Keratinocyte (primary cell): ENCODE measurements at regions not wholly inside any gene's neighbourhood (a gene's known extent, or its start where the extent isn't known, plus 50 kb on each side); places are given as distances from the start of the nearest gene placed in this dataset.

Experiments
- DNase-seq: peaks from one replicate; pipeline ENCODE4 v3.0.0-alpha.2; 2011; ENCODE audit warnings: low read depth, missing footprints, low spot score
- FAIRE-seq: peaks from 2 replicates; lab custom pipeline; 2011; peaks lifted over from hg19 to GRCh38; lab: Jason Lieb, UNC
- H2AFZ ChIP-seq: 2 replicates; pipeline ENCODE4 v1.6.0; 2012; ENCODE audit warnings: low read length, control low read depth, inconsistent platforms; ENCODE audit not compliant: control insufficient read depth
- H3K27ac ChIP-seq: 2 replicates; pipeline ENCODE4 v1.5.1; 2011; ENCODE audit warnings: low read length; ENCODE audit not compliant: control insufficient read depth, insufficient read depth
- H3K27me3 ChIP-seq: 3 replicates; pipeline ENCODE4 v1.6.0; 2011; ENCODE audit warnings: low read length; ENCODE audit not compliant: control insufficient read depth, insufficient read depth; ENCODE audit errors: extremely low read depth
- H3K36me3 ChIP-seq, 2 experiments: 2 replicates in 1 of 2; 3 replicates in 1 of 2; pipeline ENCODE4 v1.5.1; 2011; ENCODE audit warnings: low read length in 2 of 2, mild to moderate bottlenecking in 1 of 2; ENCODE audit not compliant: control insufficient read depth in 2 of 2, insufficient read depth in 2 of 2; ENCODE audit errors: extremely low read depth in 1 of 2
- H3K4me1 ChIP-seq: 3 replicates; pipeline ENCODE4 v1.5.1; 2011; ENCODE audit warnings: low read length; ENCODE audit not compliant: control insufficient read depth, insufficient read depth; ENCODE audit errors: extremely low read depth
- H3K4me2 ChIP-seq: 3 replicates; pipeline ENCODE4 v1.6.0; 2011; ENCODE audit warnings: low read depth, low read length; ENCODE audit not compliant: control insufficient read depth, insufficient read depth; ENCODE audit errors: extremely low read depth
- H3K4me3 ChIP-seq, 3 experiments: fragments of 200-600 bp in 1 of 3; sonication (generic) in 1 of 3; 2 replicates in 2 of 3; 3 replicates in 1 of 3; pipeline ENCODE4 v1.5.1; 2011 to 2016; ENCODE audit warnings: low read length in 3 of 3, mild to moderate bottlenecking in 3 of 3, control low read depth in 2 of 3, inconsistent platforms in 1 of 3, low read depth in 1 of 3, mixed read lengths in 1 of 3, mixed run types in 1 of 3, moderate library complexity in 1 of 3; ENCODE audit not compliant: control insufficient read depth in 2 of 3, insufficient read depth in 2 of 3; ENCODE audit errors: extremely low read depth in 1 of 3
- H3K79me2 ChIP-seq: 2 replicates; pipeline ENCODE4 v1.6.0; 2012; ENCODE audit warnings: low read length; ENCODE audit not compliant: control insufficient read depth, insufficient read depth
- H3K9ac ChIP-seq: 3 replicates; pipeline ENCODE4 v1.6.0; 2011; ENCODE audit warnings: low read length; ENCODE audit not compliant: control insufficient read depth, insufficient read depth; ENCODE audit errors: extremely low read depth
- H3K9me1 ChIP-seq: 3 replicates; pipeline ENCODE4 v1.6.0; 2011; ENCODE audit warnings: low read length; ENCODE audit not compliant: control insufficient read depth, insufficient read depth; ENCODE audit errors: extremely low read depth
- H3K9me3 ChIP-seq: 2 replicates; pipeline ENCODE4 v1.5.1; 2012; ENCODE audit warnings: low read depth, low read length; ENCODE audit not compliant: control insufficient read depth
- H4K20me1 ChIP-seq: 3 replicates; pipeline ENCODE4 v1.6.0; 2011; ENCODE audit warnings: low read length; ENCODE audit not compliant: control insufficient read depth, insufficient read depth; ENCODE audit errors: extremely low read depth
- CTCF ChIP-seq, 3 experiments: IDR thresholded peaks in 1 of 3; conservative IDR thresholded peaks in 1 of 3; optimal IDR thresholded peaks in 1 of 3; 2 replicates in 2 of 3; 3 replicates in 1 of 3; pipeline versions ENCODE3 to v1.5.1; 2011; ENCODE audit warnings: low read length in 3 of 3, mild to moderate bottlenecking in 3 of 3, moderate library complexity in 2 of 3, control low read depth in 1 of 3, inconsistent platforms in 1 of 3; ENCODE audit not compliant: insufficient read depth in 2 of 3; ENCODE audit errors: extremely low read depth in 1 of 3
- EZH2 ChIP-seq: IDR thresholded peaks from one replicate; pipeline ENCODE4 v1.6.1; 2012; ENCODE audit warnings: inconsistent platforms, mild to moderate bottlenecking, low read length, moderate library complexity
- dilution Hi-C: fragments of 300-500 bp; cut with MboI; formaldehyde crosslinking; loops from one replicate; pipeline ENCODE4 v1.7.0; 2020; ENCODE audit warnings: low sequenced_read_pairs; ENCODE audit not compliant: extremely low pct_ligation_motif_present

GRCh38 chr3:76470285-76470684 is 569.6 kb upstream of the ROBO2 start:
- no peaks in the 10 kb centered on the region for H3K79me2 ChIP-seq
- TF ChIP-seq EZH2 (no peak), CTCF (optimal IDR thresholded peaks at IDR 0.05 in 1 of 3, IDR thresholded peaks at IDR 0.05 in 1 of 3, conservative IDR thresholded peaks at IDR 0.05 in 1 of 3; ENCODE audit: extremely low read depth in 1 of 3, insufficient read depth in 2 of 3, low read length in 3 of 3) (no peak)
- no peak overlapping the region for H3K9ac ChIP-seq
- H3K27me3 ChIP-seq = no peaks in the 10 kb centered on the region
- no peaks in the 10 kb centered on the region for H4K20me1 ChIP-seq
- FAIRE-seq (peak; percentile 93), DNase-seq (peak; percentile 76)
- no peaks in the 10 kb centered on the region for H3K9me1 ChIP-seq
- no peaks in the 10 kb centered on the region for H3K9me3 ChIP-seq
- no peaks in the 10 kb centered on the region for H3K36me3 ChIP-seq
- no peak overlapping the region for H3K4me2 ChIP-seq
- peaks cover 11% of the 10 kb centered on the region for H3K4me1 ChIP-seq
- peak overlapping the region; percentile 63 for H2AFZ ChIP-seq
- dilution Hi-C loops = no loop called here
- H3K27ac ChIP-seq = no peak overlapping the region
- H3K4me3 ChIP-seq = no peak overlapping the region

- Histone ChIP-seq H3K36me3 (no peaks in the 10 kb centered on the region), H3K4me1 (peaks cover 11% of the 10 kb centered on the region), H3K9ac (no peak overlapping the region), H2AFZ (no peak overlapping the region), H3K79me2 (no peaks in the 10 kb centered on the region), H3K27ac (no peak overlapping the region), H3K4me3 (no peak overlapping the region), H3K9me1 (no peaks in the 10 kb centered on the region), H4K20me1 (no peaks in the 10 kb centered on the region), H3K27me3 (no peaks in the 10 kb centered on the region), H3K4me2 (no peak overlapping the region), H3K9me3 (no peaks in the 10 kb centered on the region)
- DNase-seq = no peak
- no peak for FAIRE-seq
- dilution Hi-C loops = no loop called here
- TF ChIP-seq CTCF (optimal IDR thresholded peaks at IDR 0.05 in 1 of 3, IDR thresholded peaks at IDR 0.05 in 1 of 3, conservative IDR thresholded peaks at IDR 0.05 in 1 of 3; ENCODE audit: extremely low read depth in 1 of 3, insufficient read depth in 2 of 3, low read length in 3 of 3) (no peak), EZH2 (no peak)
Observed at GRCh38 chr3:76474632-76475031, 565.3 kb upstream of the ROBO2 start.
